Hepatocyte (in vitro differentiated cells): ENCODE measurements at regions not wholly inside any gene's neighbourhood (a gene's known extent, or its start where the extent isn't known, plus 50 kb on each side); places are given as distances from the start of the nearest gene placed in this dataset.
"Not testable (repeated sequence)": the region's sequence is repeated elsewhere in the genome, so short reads cannot be mapped to it uniquely, and the experiment has no call there.

Source experiments
- DNase-seq: peaks from one replicate; pipeline ENCODE4 v3.0.0-alpha.2; 2016; ENCODE audit warnings: low spot score
- H2AFZ ChIP-seq: fragments of 200-600 bp; sonication (generic); 2 replicates; pipeline ENCODE4 v1.6.0; 2016; ENCODE audit warnings: antibody characterized with exemption, mild to moderate bottlenecking
- H3K27ac ChIP-seq: fragments of 200-600 bp; sonication (generic); 2 replicates; pipeline ENCODE4 v1.5.1; 2016; ENCODE audit warnings: mild to moderate bottlenecking
- H3K27me3 ChIP-seq: fragments of 200-600 bp; sonication (generic); 2 replicates; pipeline ENCODE4 v1.6.1; 2016
- H3K36me3 ChIP-seq: fragments of 200-600 bp; sonication (generic); replicated peaks from 2 replicates; pipeline ENCODE4 v1.5.1; 2016; ENCODE audit warnings: low read depth; ENCODE audit not compliant: insufficient read depth
- H3K4me1 ChIP-seq: fragments of 200-600 bp; sonication (generic); 2 replicates; pipeline ENCODE4 v1.5.1; 2016; ENCODE audit warnings: mild to moderate bottlenecking, moderate library complexity; ENCODE audit not compliant: insufficient read depth
- H3K4me2 ChIP-seq: fragments of 200-600 bp; sonication (generic); 2 replicates; pipeline ENCODE4 v1.6.0; 2016
- H3K4me3 ChIP-seq: fragments of 200-600 bp; sonication (generic); 2 replicates; pipeline ENCODE4 v1.5.1; 2016; ENCODE audit warnings: mild to moderate bottlenecking
- H3K79me2 ChIP-seq: fragments of 200-600 bp; sonication (generic); 2 replicates; pipeline ENCODE4 v1.6.0; 2017; ENCODE audit warnings: mild to moderate bottlenecking
- H3K9me2 ChIP-seq: fragments of 200-600 bp; sonication (generic); replicated peaks from 2 replicates; pipeline ENCODE4 v1.6.0; 2017; ENCODE audit warnings: mild to moderate bottlenecking; ENCODE audit not compliant: insufficient read depth
- H3K9me3 ChIP-seq: fragments of 200-600 bp; sonication (generic); 2 replicates; pipeline ENCODE4 v1.5.1; 2016; ENCODE audit warnings: low read depth, mild to moderate bottlenecking
- H4K20me1 ChIP-seq: fragments of 200-600 bp; sonication (generic); 2 replicates; pipeline ENCODE4 v1.6.0; 2016; ENCODE audit warnings: mild to moderate bottlenecking; ENCODE audit not compliant: insufficient read depth, poor library complexity, severe bottlenecking
- EZH2 ChIP-seq: fragments of 200-600 bp; sonication (generic); IDR thresholded peaks from 2 replicates; pipeline ENCODE4 v1.6.1; 2016; ENCODE audit warnings: antibody characterized with exemption, mild to moderate bottlenecking, borderline replicate concordance
- EZH2phosphoT487 ChIP-seq: fragments of 200-600 bp; sonication (generic); IDR thresholded peaks from one replicate; pipeline ENCODE4 v1.6.1; 2018; ENCODE audit warnings: antibody characterized with exemption, mild to moderate bottlenecking, low read depth, moderate library complexity; ENCODE audit not compliant: unreplicated experiment, severe bottlenecking
- WGBS: methylation state at CpG from one replicate; pipeline ENCODE4 v1.1.6; 2016; ENCODE audit warnings: low lambda C conversion rate; ENCODE audit errors: missing lambda C conversion rate; 5-methylcytosine and 5-hydroxymethylcytosine counted together
- TF ChIP-seq, protein P1 (sequence below): fragments of 200-600 bp; sonication (generic); IDR thresholded peaks from 2 replicates; pipeline ENCODE4 v1.5.1; 2016; ENCODE audit warnings: antibody characterized with exemption, mild to moderate bottlenecking; ENCODE audit not compliant: poor library complexity

DNA sequence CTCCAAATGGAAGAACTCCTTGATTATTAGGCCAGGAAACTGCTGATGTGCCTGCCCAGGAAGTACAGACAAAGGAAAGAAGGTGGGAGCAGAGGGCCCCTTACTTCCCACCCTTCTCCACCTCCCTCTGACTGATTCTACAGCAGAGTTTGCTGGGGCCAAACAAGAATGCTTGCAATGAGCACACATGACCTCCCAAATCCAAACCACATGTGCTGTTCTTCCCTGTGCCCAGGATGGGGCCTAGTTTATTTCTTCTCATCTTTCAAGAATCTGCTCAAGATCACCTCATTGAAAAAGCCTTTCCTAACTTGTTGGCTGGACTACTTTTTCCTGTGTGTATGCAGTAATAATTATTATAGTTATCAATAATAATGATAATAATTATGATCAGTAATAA lies 286.1 kb downstream of the RAB38 start:
- Histone ChIP-seq H3K4me3 (no peak overlapping the region), H3K36me3 (no peaks in the 10 kb centered on the region), H2AFZ (no peak overlapping the region), H3K9me2 (no peaks in the 10 kb centered on the region), H3K27ac (no peak overlapping the region), H3K79me2 (no peaks in the 10 kb centered on the region), H3K4me1 (no peaks in the 10 kb centered on the region), H3K9me3 (no peaks in the 10 kb centered on the region), H4K20me1 (no peaks in the 10 kb centered on the region), H3K27me3 (no peaks in the 10 kb centered on the region), H3K4me2 (no peak overlapping the region)
- TF ChIP-seq EZH2phosphoT487: no peak
- TF ChIP-seq, protein P1, sequence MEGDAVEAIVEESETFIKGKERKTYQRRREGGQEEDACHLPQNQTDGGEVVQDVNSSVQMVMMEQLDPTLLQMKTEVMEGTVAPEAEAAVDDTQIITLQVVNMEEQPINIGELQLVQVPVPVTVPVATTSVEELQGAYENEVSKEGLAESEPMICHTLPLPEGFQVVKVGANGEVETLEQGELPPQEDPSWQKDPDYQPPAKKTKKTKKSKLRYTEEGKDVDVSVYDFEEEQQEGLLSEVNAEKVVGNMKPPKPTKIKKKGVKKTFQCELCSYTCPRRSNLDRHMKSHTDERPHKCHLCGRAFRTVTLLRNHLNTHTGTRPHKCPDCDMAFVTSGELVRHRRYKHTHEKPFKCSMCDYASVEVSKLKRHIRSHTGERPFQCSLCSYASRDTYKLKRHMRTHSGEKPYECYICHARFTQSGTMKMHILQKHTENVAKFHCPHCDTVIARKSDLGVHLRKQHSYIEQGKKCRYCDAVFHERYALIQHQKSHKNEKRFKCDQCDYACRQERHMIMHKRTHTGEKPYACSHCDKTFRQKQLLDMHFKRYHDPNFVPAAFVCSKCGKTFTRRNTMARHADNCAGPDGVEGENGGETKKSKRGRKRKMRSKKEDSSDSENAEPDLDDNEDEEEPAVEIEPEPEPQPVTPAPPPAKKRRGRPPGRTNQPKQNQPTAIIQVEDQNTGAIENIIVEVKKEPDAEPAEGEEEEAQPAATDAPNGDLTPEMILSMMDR: no peak
- no peak for TF ChIP-seq EZH2
- DNase-seq: no peak

DNA sequence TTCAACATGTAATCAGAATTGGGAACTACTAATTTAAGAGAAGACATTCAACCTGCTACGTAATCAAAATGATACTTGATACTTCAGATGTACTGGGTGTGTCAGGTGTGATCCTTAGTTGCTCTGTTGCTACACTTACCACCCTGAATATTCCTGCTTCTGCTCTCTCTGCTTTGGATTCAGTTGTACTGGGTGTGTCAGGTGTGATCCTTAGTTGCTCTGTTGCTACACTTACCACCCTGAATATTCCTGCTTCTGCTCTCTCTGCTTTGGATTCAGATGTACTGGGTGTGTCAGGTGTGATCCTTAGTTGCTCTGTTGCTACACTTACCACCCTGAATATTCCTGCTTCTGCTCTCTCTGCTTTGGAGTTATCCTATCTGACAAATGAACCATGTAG lies 290.2 kb downstream of the RAB38 start:
- not testable (repeated sequence) for H3K4me2 ChIP-seq, H3K79me2 ChIP-seq, H4K20me1 ChIP-seq, H3K36me3 ChIP-seq, H2AFZ ChIP-seq, H3K4me1 ChIP-seq, DNase-seq, H3K27me3 ChIP-seq, H3K9me3 ChIP-seq, H3K9me2 ChIP-seq, H3K27ac ChIP-seq, H3K4me3 ChIP-seq
- 89% methylated on average over 1 of the region's 1 CpG for WGBS

DNA sequence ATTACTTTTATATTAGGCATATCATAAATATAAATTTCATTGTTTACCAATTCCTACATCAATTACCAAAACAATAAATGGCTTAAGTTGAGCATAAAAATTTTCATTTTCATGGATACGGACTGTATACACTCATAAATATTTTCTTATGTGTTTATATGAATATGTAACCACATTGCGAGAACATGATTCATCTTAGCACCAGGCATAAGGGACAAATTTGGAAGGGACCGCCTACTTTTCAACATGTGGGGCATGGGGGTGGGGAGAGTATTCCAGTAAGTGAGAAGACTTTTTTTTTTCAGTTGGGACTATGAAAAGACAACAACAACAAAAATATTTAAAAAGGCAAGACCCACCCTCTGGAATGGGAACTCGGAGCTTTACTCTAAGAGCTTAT lies 296.1 kb downstream of the RAB38 start:
- Histone ChIP-seq H3K4me1 (no peaks in the 10 kb centered on the region), H4K20me1 (no peaks in the 10 kb centered on the region), H3K36me3 (no peaks in the 10 kb centered on the region), H3K9me3 (no peaks in the 10 kb centered on the region), H3K79me2 (no peaks in the 10 kb centered on the region), H3K27ac (no peak overlapping the region), H3K4me3 (no peak overlapping the region), H3K9me2 (no peaks in the 10 kb centered on the region), H3K4me2 (no peak overlapping the region), H2AFZ (no peak overlapping the region), H3K27me3 (no peaks in the 10 kb centered on the region)
- TF ChIP-seq EZH2phosphoT487 (no peak), EZH2 (no peak)
- TF ChIP-seq, protein P1: no peak
- peak; percentile 7 for DNase-seq
- 88% methylated on average over 4 of the region's 4 CpGs for WGBS

DNA sequence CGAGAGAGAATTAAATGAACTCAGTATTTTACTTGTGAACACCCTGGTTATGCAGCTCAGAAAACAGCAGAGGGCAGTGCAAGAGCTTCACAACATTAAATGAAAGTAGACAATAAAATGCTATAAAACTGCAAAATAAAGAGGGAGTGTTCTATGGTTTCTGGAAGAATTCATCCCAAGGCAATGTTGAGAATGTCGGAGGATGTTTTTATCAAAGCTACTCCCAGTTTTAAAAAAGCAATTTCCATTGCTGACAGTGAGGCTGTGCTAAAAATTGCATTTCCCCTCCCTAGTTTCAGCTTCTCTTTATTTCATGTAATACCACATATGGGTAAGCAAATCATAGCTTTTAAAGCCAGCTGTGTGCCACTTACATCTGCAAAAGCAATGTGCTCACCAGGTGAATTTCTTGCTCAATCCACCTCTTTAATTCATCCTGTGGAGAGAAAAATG lies 296.8 kb downstream of the RAB38 start:
- Histone ChIP-seq H4K20me1 (no peaks in the 10 kb centered on the region), H2AFZ (no peak overlapping the region), H3K79me2 (no peaks in the 10 kb centered on the region), H3K4me2 (peak overlapping the region; percentile 8), H3K9me3 (no peaks in the 10 kb centered on the region), H3K36me3 (no peaks in the 10 kb centered on the region), H3K27me3 (no peaks in the 10 kb centered on the region), H3K4me1 (no peaks in the 10 kb centered on the region), H3K27ac (no peak overlapping the region), H3K9me2 (no peaks in the 10 kb centered on the region), H3K4me3 (no peak overlapping the region)
- TF ChIP-seq, protein P1: peak; percentile 75
- TF ChIP-seq EZH2phosphoT487 (no peak), EZH2 (no peak)
- DNase-seq: peak; percentile 57
- WGBS: 72% methylated on average over 2 of the region's 2 CpGs
